ENCODE measurements at regions not wholly inside any gene's neighbourhood (a gene's known extent, or its start where the extent isn't known, plus 50 kb on each side); places are given as distances from the start of the nearest gene placed in this dataset.

DNA sequence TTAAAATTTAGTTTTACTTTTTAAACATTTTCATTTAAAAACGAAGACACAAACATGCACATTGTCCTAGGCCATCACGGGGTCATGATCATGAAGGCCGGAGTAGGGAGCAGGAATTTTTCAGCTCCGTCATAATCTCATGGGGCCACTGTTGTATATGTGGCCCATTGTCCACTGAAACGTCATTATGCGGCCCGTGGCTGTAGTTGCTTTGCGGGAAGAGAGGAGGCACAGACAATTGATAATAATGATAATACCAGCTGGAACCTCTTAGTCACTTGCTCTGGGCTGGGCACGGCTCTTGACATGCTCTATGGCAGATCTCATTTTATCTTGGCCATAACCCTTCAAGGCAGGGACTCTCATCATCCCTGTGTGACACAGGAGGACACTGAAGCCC is 56.5 kb upstream of the FNDC1 start:
- TF ChIP-seq, protein P1, sequence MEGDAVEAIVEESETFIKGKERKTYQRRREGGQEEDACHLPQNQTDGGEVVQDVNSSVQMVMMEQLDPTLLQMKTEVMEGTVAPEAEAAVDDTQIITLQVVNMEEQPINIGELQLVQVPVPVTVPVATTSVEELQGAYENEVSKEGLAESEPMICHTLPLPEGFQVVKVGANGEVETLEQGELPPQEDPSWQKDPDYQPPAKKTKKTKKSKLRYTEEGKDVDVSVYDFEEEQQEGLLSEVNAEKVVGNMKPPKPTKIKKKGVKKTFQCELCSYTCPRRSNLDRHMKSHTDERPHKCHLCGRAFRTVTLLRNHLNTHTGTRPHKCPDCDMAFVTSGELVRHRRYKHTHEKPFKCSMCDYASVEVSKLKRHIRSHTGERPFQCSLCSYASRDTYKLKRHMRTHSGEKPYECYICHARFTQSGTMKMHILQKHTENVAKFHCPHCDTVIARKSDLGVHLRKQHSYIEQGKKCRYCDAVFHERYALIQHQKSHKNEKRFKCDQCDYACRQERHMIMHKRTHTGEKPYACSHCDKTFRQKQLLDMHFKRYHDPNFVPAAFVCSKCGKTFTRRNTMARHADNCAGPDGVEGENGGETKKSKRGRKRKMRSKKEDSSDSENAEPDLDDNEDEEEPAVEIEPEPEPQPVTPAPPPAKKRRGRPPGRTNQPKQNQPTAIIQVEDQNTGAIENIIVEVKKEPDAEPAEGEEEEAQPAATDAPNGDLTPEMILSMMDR (IDR thresholded peaks at IDR 0.05; ENCODE audit: low read length) = no peak
- TF ChIP-seq EZH2 (IDR thresholded peaks at IDR 0.05; ENCODE audit: borderline replicate concordance, low read length) = no peak
- Histone ChIP-seq H3K79me2 (ENCODE audit: insufficient read depth, low read length) (no peaks in the 10 kb centered on the region), H3K36me3 (ENCODE audit: insufficient read depth, low read length) (0 out of 2 replicates have a peak, but pooled peaks cover 8% of the 10 kb centered on the region), H2AFZ (ENCODE audit: low read length) (no peak overlapping the region), H3K4me2 (ENCODE audit: low read length) (no peak overlapping the region), H3K27ac (ENCODE audit: low read depth, low read length, poor library complexity, severe bottlenecking) (no peak overlapping the region), H3K9me2 (ENCODE audit: low read depth, low read length) (no peaks in the 10 kb centered on the region), H3K4me1 (ENCODE audit: insufficient read depth, low read length, severe bottlenecking) (peaks cover 77% of the 10 kb centered on the region), H3K9me3 (ENCODE audit: low read length) (no peaks in the 10 kb centered on the region), H3K27me3 (ENCODE audit: insufficient read depth, low read length) (no peaks in the 10 kb centered on the region), H4K20me1 (ENCODE audit: insufficient read depth, low read length) (no peaks in the 10 kb centered on the region), H3F3A (ENCODE audit: insufficient read depth, low read length) (no peaks in the 10 kb centered on the region), H3K9ac (ENCODE audit: low read length) (no peak overlapping the region), H3K4me3 (ENCODE audit: low read depth, low read length, poor library complexity, severe bottlenecking) (no peak overlapping the region)

DNA sequence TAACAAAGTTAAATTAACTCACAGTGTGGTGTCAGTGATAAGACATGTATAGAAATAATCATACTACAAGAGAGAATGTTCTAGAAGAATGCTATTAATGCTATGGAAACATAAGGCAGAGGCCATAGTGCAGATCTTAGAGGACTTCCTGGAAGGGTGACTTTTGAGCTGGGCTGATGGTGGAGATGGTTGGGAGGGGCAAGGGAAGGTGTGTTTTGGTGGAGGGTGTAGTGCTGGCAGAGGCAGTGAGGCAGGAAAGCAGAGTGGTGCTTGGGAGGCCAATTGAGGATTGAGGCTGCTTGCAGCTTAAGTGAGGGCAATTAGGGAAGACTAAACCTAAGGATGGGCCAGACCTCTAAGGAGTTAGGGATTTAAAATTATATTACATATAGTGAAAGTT is 58.5 kb upstream of the FNDC1 start:
- no peak for TF ChIP-seq EZH2 (IDR thresholded peaks at IDR 0.05; ENCODE audit: borderline replicate concordance, low read length)
- TF ChIP-seq, protein P1 (IDR thresholded peaks at IDR 0.05; ENCODE audit: low read length) = no peak
- H2AFZ ChIP-seq (ENCODE audit: low read length) = no peak overlapping the region
- H4K20me1 ChIP-seq (ENCODE audit: insufficient read depth, low read length) = no peaks in the 10 kb centered on the region
- H3K79me2 ChIP-seq (ENCODE audit: insufficient read depth, low read length) = no peaks in the 10 kb centered on the region
- no peaks in the 10 kb centered on the region for H3K27me3 ChIP-seq (ENCODE audit: insufficient read depth, low read length)
- no peaks in the 10 kb centered on the region for H3K9me3 ChIP-seq (ENCODE audit: low read length)
- H3K4me1 ChIP-seq (ENCODE audit: insufficient read depth, low read length, severe bottlenecking) = peaks cover 77% of the 10 kb centered on the region
- peaks cover 8% of the 10 kb centered on the region for H3F3A ChIP-seq (ENCODE audit: insufficient read depth, low read length)
- H3K4me2 ChIP-seq (ENCODE audit: low read length) = no peak overlapping the region
- H3K9me2 ChIP-seq (ENCODE audit: low read depth, low read length) = no peaks in the 10 kb centered on the region
- H3K36me3 ChIP-seq (ENCODE audit: insufficient read depth, low read length) = 0 out of 2 replicates have a peak, but pooled peaks cover 5% of the 10 kb centered on the region
- peak overlapping the region; percentile 37 for H3K27ac ChIP-seq (ENCODE audit: low read depth, low read length, poor library complexity, severe bottlenecking)
- H3K4me3 ChIP-seq (ENCODE audit: low read depth, low read length, poor library complexity, severe bottlenecking) = no peak overlapping the region
- no peak overlapping the region for H3K9ac ChIP-seq (ENCODE audit: low read length)

DNA sequence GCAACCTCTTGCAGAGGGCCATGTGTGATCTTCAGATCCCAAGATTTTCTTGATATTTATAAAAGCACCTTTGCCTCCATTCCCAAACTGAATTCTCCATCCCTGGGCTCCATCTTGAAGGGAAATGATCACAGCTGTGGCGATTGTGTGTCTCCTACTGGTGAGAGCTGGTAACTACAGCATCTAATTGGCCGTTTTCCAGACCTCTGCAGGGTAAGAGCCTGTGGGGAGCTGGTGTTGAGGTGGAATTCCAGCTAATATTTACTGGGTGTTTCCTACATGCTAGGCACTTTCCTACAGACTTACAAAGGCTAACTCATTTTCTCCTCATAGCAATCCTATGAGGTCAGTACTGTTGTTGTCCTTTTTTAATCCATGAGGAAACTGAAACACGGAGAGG is 59.2 kb upstream of the FNDC1 start:
- Histone ChIP-seq H3K27ac (ENCODE audit: low read depth, low read length, poor library complexity, severe bottlenecking) (peak overlapping the region; percentile 99), H3K4me2 (ENCODE audit: low read length) (no peak overlapping the region; the same call in 1 of the 2 replicates), H2AFZ (ENCODE audit: low read length) (no peak overlapping the region), H3K4me1 (ENCODE audit: insufficient read depth, low read length, severe bottlenecking) (peaks cover 77% of the 10 kb centered on the region), H3F3A (ENCODE audit: insufficient read depth, low read length) (peaks cover 8% of the 10 kb centered on the region), H4K20me1 (ENCODE audit: insufficient read depth, low read length) (no peaks in the 10 kb centered on the region), H3K9me3 (ENCODE audit: low read length) (no peaks in the 10 kb centered on the region), H3K9ac (ENCODE audit: low read length) (no peak overlapping the region), H3K4me3 (ENCODE audit: low read depth, low read length, poor library complexity, severe bottlenecking) (no peak overlapping the region), H3K79me2 (ENCODE audit: insufficient read depth, low read length) (no peaks in the 10 kb centered on the region), H3K9me2 (ENCODE audit: low read depth, low read length) (no peaks in the 10 kb centered on the region), H3K27me3 (ENCODE audit: insufficient read depth, low read length) (no peaks in the 10 kb centered on the region), H3K36me3 (ENCODE audit: insufficient read depth, low read length) (no peaks in the 10 kb centered on the region)
- no peak for TF ChIP-seq EZH2 (IDR thresholded peaks at IDR 0.05; ENCODE audit: borderline replicate concordance, low read length)
- TF ChIP-seq, protein P1 (IDR thresholded peaks at IDR 0.05; ENCODE audit: low read length) = peak; percentile 95
